ENCODE measurements at regions not wholly inside any gene's neighbourhood (a gene's known extent, or its start where the extent isn't known, plus 50 kb on each side); places are given as distances from the start of the nearest gene placed in this dataset.

DNA sequence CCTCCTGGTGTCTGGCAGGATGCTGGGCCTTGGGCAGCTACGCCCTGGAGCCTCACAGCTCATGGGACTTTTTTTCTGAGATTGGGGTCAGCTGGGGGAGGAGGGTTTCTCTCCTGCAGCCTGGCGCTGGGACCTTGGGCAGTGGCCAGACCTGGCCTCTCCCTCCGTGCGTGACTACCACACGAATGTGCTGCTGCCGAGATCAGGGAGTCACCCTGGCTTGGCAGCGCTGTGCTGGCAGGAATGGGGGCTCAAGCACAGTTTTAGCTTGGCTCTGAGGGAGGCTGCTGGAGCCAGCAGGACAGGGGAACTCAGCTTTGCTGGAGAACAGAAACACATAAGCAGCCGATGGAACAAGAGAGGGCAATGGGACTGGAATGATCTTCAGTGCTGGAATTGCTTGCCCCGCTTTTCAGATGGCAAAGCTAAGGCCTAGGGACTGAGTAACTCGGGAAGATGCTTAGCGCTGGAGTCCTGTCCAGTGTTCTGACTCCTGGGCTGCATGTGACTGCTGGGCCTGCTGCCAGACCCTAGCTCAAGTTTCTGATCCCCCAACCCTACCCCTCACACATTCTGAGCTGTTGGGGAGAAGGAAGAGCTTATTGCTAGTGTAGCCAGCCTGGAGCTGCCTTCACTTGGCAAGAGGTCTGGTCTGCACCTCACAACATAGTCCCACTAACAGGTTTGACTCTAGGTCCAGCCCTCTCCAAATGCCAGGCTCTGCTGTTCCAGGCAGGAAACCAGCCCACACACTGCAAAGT, 69.9 kb downstream of the NAV1 start:
- TF ChIP-seq POLR2A (IDR thresholded peaks at IDR 0.05; ENCODE audit: borderline replicate concordance, extremely low read depth, insufficient read depth, insufficient read length) (no peak), CTCF (IDR thresholded peaks at IDR 0.05 in 2 of 3, conservative IDR thresholded peaks at IDR 0.05 in 1 of 3; ENCODE audit: borderline replicate concordance in 1 of 3, insufficient read depth in 1 of 3, low read depth in 2 of 3, low read length in 2 of 3) (no peak), TCF7L2 (IDR thresholded peaks at IDR 0.05; ENCODE audit: borderline replicate concordance, extremely low read depth, insufficient read depth, insufficient read length) (no peak), FOSL1 (IDR thresholded peaks at IDR 0.05; ENCODE audit: low read depth) (no peak), CBX3 (IDR thresholded peaks at IDR 0.05; ENCODE audit: low read depth) (no peak), RAD21 (IDR thresholded peaks at IDR 0.05; ENCODE audit: low read depth) (no peak), POLR2AphosphoS5 (IDR thresholded peaks at IDR 0.05; ENCODE audit: low read depth, low read length) (no peak), EZH2phosphoT487 (IDR thresholded peaks at IDR 0.05; ENCODE audit: borderline replicate concordance) (no peak), ZNF274 (IDR thresholded peaks at IDR 0.05; ENCODE audit: low read depth, low read length) (no peak), EZH2 (IDR thresholded peaks at IDR 0.05) (no peak), YY1 (IDR thresholded peaks at IDR 0.05; ENCODE audit: extremely low read depth, insufficient replicate concordance, low read depth, low read length) (no peak), ZFX (IDR thresholded peaks at IDR 0.05) (no peak), EGR1 (IDR thresholded peaks at IDR 0.05; ENCODE audit: low read depth) (no peak), ELF1 (IDR thresholded peaks at IDR 0.05; ENCODE audit: borderline replicate concordance, low read depth) (no peak)
